Tibial nerve (tissue), 4 donors: ENCODE measurements at regions not wholly inside any gene's neighbourhood (a gene's known extent, or its start where the extent isn't known, plus 50 kb on each side); places are given as distances from the start of the nearest gene placed in this dataset.

Source experiments
- EP300 ChIP-seq, 2 donors: sonication (generic); formaldehyde crosslinking; IDR thresholded peaks; one replicate each; pipeline ENCODE4 v1.6.1; 2017; ENCODE audit warnings: antibody characterized with exemption in 2 of 2, mild to moderate bottlenecking in 1 of 2
- TF ChIP-seq, protein P1 (sequence below), 5 experiments: fragments of 200-600 bp in 3 of 5; fragments of 450-650 bp in 2 of 5; sonication (generic) in 3 of 5; IDR thresholded peaks; one replicate each; pipeline ENCODE4 v1.5.1; 2016 to 2019; ENCODE audit warnings: antibody characterized with exemption in 5 of 5, mild to moderate bottlenecking in 3 of 5, moderate library complexity in 2 of 5

DNA sequence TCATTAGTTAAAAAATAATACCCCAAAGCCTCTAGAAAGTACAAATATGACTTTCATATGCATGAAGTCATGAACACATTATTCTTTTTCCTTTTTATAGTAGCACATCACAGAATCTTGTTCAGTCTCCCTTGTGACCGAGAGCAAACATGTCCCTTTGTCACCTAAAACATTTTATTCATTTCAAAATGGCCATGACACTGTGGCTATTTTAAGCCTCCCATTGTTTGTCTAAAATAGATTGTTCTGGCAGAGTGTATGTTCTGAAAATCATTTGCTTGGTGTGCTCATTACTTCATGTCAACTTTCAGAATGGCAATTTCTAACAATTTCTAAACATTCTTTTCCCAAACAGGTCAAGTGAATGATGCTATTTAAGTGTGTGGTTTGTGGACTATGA, 865.0 kb downstream of the JRKL start:
- TF ChIP-seq, protein P1, sequence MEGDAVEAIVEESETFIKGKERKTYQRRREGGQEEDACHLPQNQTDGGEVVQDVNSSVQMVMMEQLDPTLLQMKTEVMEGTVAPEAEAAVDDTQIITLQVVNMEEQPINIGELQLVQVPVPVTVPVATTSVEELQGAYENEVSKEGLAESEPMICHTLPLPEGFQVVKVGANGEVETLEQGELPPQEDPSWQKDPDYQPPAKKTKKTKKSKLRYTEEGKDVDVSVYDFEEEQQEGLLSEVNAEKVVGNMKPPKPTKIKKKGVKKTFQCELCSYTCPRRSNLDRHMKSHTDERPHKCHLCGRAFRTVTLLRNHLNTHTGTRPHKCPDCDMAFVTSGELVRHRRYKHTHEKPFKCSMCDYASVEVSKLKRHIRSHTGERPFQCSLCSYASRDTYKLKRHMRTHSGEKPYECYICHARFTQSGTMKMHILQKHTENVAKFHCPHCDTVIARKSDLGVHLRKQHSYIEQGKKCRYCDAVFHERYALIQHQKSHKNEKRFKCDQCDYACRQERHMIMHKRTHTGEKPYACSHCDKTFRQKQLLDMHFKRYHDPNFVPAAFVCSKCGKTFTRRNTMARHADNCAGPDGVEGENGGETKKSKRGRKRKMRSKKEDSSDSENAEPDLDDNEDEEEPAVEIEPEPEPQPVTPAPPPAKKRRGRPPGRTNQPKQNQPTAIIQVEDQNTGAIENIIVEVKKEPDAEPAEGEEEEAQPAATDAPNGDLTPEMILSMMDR (IDR thresholded peaks at IDR 0.05), result no peak
- TF ChIP-seq EP300 (IDR thresholded peaks at IDR 0.05), result no peak
